Testis (tissue), 2 donors: ENCODE measurements at regions not wholly inside any gene's neighbourhood (a gene's known extent, or its start where the extent isn't known, plus 50 kb on each side); places are given as distances from the start of the nearest gene placed in this dataset.

Experiments used
- CTCF ChIP-seq, 3 experiments: fragments of 450-650 bp in 2 of 3; fragments of 200-600 bp in 1 of 3; sonication (generic) in 1 of 3; IDR thresholded peaks; one replicate each; pipeline ENCODE4 v1.5.1; 2016 to 2019; ENCODE audit warnings: antibody characterized with exemption in 3 of 3, mild to moderate bottlenecking in 2 of 3, moderate library complexity in 1 of 3
- POLR2A ChIP-seq: fragments of 450-650 bp; IDR thresholded peaks from one replicate; pipeline ENCODE4 v1.6.1; 2017; ENCODE audit warnings: antibody characterized with exemption, mild to moderate bottlenecking, moderate library complexity

GRCh38 chr6:165737396-165737795, 74.4 kb upstream of the PDE10A start:
- TF ChIP-seq CTCF (IDR thresholded peaks at IDR 0.05) (no peak), POLR2A (no peak)
